Adrenal gland (tissue), 9 donors: ENCODE measurements at regions not wholly inside any gene's neighbourhood (a gene's known extent, or its start where the extent isn't known, plus 50 kb on each side); places are given as distances from the start of the nearest gene placed in this dataset.

Experiments used
- DNase-seq, 7 donors: peaks; one replicate each; pipeline ENCODE4 v3.0.0-alpha.2; 2019 to 2020
- H3K27ac ChIP-seq, 5 donors: fragments of 200-600 bp; sonication (generic) in 4 of 5; 1 replicate in 3 of 5; 2 replicates in 2 of 5; pipeline versions ENCODE4 v1.5.1 to v1.8.0; 2016 to 2020; ENCODE audit warnings: mild to moderate bottlenecking in 1 of 5
- H3K27me3 ChIP-seq: fragments of 200-600 bp; 2 replicates; pipeline ENCODE4 v1.8.0; 2021
- H3K36me3 ChIP-seq, 2 donors: fragments of 200-600 bp; replicated peaks in 1 of 2; 1 replicate in 1 of 2; 2 replicates in 1 of 2; pipeline versions ENCODE4 v1.5.1 to v1.8.0; 2018 to 2022
- H3K4me1 ChIP-seq, 2 donors: fragments of 200-600 bp; replicated peaks in 1 of 2; 1 replicate in 1 of 2; 2 replicates in 1 of 2; pipeline versions ENCODE4 v1.5.1 to v1.8.0; 2018 to 2021
- H3K4me3 ChIP-seq, 4 donors: fragments of 200-600 bp; sonication (generic) in 3 of 4; one replicate each; pipeline ENCODE4 v1.5.1; 2016 to 2018
- H3K9me3 ChIP-seq, 3 donors: fragments of 200-600 bp; sonication (generic) in 1 of 3; replicated peaks in 1 of 3; 1 replicate in 2 of 3; 2 replicates in 1 of 3; pipeline versions ENCODE4 v1.5.1 to v1.8.0; 2016 to 2021
- CTCF ChIP-seq, 6 experiments: fragments of 450-650 bp in 4 of 6; fragments of 200-600 bp in 2 of 6; sonication (generic) in 1 of 6; IDR thresholded peaks; 1 replicate in 5 of 6; 2 replicates in 1 of 6; pipeline versions ENCODE4 v1.5.1 to v1.8.0; 2016 to 2021; ENCODE audit warnings: antibody characterized with exemption in 6 of 6, mild to moderate bottlenecking in 2 of 6, moderate library complexity in 1 of 6
- POLR2A ChIP-seq, 2 donors: fragments of 450-650 bp; IDR thresholded peaks; one replicate each; pipeline ENCODE4 v1.6.1; 2017; ENCODE audit warnings: antibody characterized with exemption in 2 of 2, mild to moderate bottlenecking in 2 of 2, moderate library complexity in 1 of 2
- WGBS, 4 donors: extraction: QIAGEN DNeasy Blood & Tissue Kit in 2 of 4; methylation state at CpG; one replicate each; pipeline versions ENCODE4 v1.1.5 to v1.1.7; 2013 to 2017; 5-methylcytosine and 5-hydroxymethylcytosine counted together
- intact Hi-C, 2 donors: fragments of 100-400 bp; cut with DNase I; formaldehyde crosslinking; loops; one replicate each; pipeline versions ENCODE4 v1.14.1 to v1.15.0; 2022 to 2023
- donor health status: healthy with polysubstance abuse.
- donor health status: Bipolar disorder and iron deficiency.
- donor health status: DM: yes; HTN: yes; CAD: no.
- donor health status: DM: no; HTN: no; CAD: no.
- donor health status: DM: no; HTN: no; CAD: no.

DNA sequence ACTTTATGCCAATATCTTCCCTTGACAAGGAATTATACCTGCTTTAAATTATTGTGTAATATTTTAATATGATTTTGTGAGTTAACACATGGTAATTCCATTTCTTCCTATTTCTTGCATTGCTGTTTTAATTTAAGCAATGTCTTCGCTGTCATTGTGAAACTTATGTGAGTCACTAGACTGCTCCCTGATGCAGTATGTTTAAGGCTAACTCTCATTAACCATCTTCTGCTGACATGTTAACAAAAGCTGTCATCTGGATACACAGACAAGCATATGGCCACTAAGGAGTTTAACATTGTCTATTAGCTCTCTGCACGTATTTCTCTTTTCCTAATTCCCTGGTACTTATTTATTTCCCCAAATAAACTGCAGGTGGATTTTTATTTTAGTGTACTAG, 980.8 kb upstream of the CTNND2 start:
- no peaks in the 10 kb centered on the region for H3K27me3 ChIP-seq
- TF ChIP-seq POLR2A (IDR thresholded peaks at IDR 0.05) (no peak), CTCF (IDR thresholded peaks at IDR 0.05) (no peak)
- no peaks in the 10 kb centered on the region for H3K9me3 ChIP-seq
- H3K4me1 ChIP-seq = no peaks in the 10 kb centered on the region
- H3K4me3 ChIP-seq = no peak overlapping the region
- WGBS, 4 donors = 41 to 73% (median 61%) methylated on average over 2 of the region's 2 CpGs
- H3K27ac ChIP-seq = no peak overlapping the region
- DNase-seq = no peak
- intact Hi-C loops = no loop called here
- H3K36me3 ChIP-seq = no peaks in the 10 kb centered on the region

- no peaks in the 10 kb centered on the region for H3K4me1 ChIP-seq
- intact Hi-C loops = no loop called here
- H3K27me3 ChIP-seq = no peaks in the 10 kb centered on the region
- 73 to 91% (median 85%) methylated on average over 5 of the region's 5 CpGs for WGBS, 4 donors
- TF ChIP-seq POLR2A (IDR thresholded peaks at IDR 0.05) (no peak), CTCF (IDR thresholded peaks at IDR 0.05) (no peak)
- no peaks in the 10 kb centered on the region for H3K9me3 ChIP-seq
- no peak overlapping the region for H3K27ac ChIP-seq
- DNase-seq = no peak
- H3K4me3 ChIP-seq = no peak overlapping the region
- H3K36me3 ChIP-seq = no peaks in the 10 kb centered on the region
These were observed 979.1 kb upstream of the CTNND2 start for GRCh38 chr5:12883395-12883794.

- Histone ChIP-seq H3K9me3 (peaks cover 0 to 6% (median 0%) of the 10 kb centered on the region in 3 donors), H3K27me3 (no peaks in the 10 kb centered on the region), H3K4me1 (no peaks in the 10 kb centered on the region), H3K36me3 (no peaks in the 10 kb centered on the region), H3K27ac (no peak overlapping the region), H3K4me3 (no peak overlapping the region)
- no peak for TF ChIP-seq CTCF (IDR thresholded peaks at IDR 0.05)
- TF ChIP-seq POLR2A (IDR thresholded peaks at IDR 0.05) = no peak
- intact Hi-C loops = no loop called here
- 40 to 67% (median 61%) methylated on average over 1 of the region's 1 CpG for WGBS, 4 donors
- DNase-seq = no peak
These were observed 972.5 kb upstream of the CTNND2 start for GRCh38 chr5:12876541-12877298.

DNA sequence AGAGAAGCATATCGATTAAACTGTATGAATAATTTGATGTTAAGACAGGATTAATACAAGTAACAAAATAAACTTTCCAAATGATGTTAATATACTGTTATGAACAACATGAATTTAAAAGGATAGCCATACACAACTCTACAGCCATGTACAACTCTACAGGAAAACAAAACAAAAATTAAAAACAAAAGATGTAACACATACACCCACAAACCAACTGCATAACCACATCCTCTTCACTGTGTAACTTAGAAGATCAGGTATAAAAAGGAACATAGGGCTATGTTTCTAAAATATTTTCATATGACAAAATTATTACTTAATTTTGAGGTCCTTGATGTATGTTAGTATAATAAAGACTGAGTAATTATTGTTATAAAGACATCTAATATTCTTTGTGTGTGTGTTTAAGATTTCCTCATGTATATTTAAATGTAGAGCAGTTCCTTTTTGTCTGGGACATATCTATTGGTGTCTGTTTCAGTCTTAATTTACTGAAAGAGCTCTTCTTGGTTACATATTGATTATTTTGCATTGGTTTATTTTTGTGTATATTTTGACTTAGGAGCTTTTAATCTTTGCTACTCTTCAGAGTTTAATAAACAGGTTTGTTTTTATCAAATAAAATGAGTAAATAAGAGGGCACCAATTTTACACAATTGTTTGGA, 966.8 kb upstream of the CTNND2 start:
- intact Hi-C loops = no loop called here
- H3K9me3 ChIP-seq = peaks cover 0 to 6% (median 0%) of the 10 kb centered on the region in 3 donors
- DNase-seq = no peak
- H3K4me1 ChIP-seq = no peaks in the 10 kb centered on the region
- no peaks in the 10 kb centered on the region for H3K27me3 ChIP-seq
- TF ChIP-seq CTCF (IDR thresholded peaks at IDR 0.05) (no peak), POLR2A (IDR thresholded peaks at IDR 0.05) (no peak)
- H3K27ac ChIP-seq = no peak overlapping the region
- no peak overlapping the region for H3K4me3 ChIP-seq
- H3K36me3 ChIP-seq = no peaks in the 10 kb centered on the region
- WGBS, 4 donors = 48 to 71% (median 52%) methylated on average over 1 of the region's 1 CpG
